BLaER1 (cell line): ENCODE measurements at regions not wholly inside any gene's neighbourhood (a gene's known extent, or its start where the extent isn't known, plus 50 kb on each side); places are given as distances from the start of the nearest gene placed in this dataset.
"Not testable (repeated sequence)": the region's sequence is repeated elsewhere in the genome, so short reads cannot be mapped to it uniquely, and the experiment has no call there.

Experiments used
- H3K27ac ChIP-seq: shearing (Covaris generic); formaldehyde crosslinking; 2 replicates; pipeline ENCODE4 v1.8.1; 2022
- H3K27me3 ChIP-seq: shearing (Covaris generic); formaldehyde crosslinking; 2 replicates; pipeline ENCODE4 v1.8.1; 2022
- H3K36me3 ChIP-seq: shearing (Covaris generic); formaldehyde crosslinking; 2 replicates; pipeline ENCODE4 v1.8.1; 2022
- H3K4me1 ChIP-seq: shearing (Covaris generic); formaldehyde crosslinking; 2 replicates; pipeline ENCODE4 v1.8.1; 2022
- H3K4me2 ChIP-seq: shearing (Covaris generic); formaldehyde crosslinking; 2 replicates; pipeline ENCODE4 v1.8.1; 2022
- H3K4me3 ChIP-seq: shearing (Covaris generic); formaldehyde crosslinking; 2 replicates; pipeline ENCODE4 v1.8.1; 2022
- H3K9ac ChIP-seq: shearing (Covaris generic); formaldehyde crosslinking; 2 replicates; pipeline ENCODE4 v1.8.1; 2022
- H3K9me3 ChIP-seq: shearing (Covaris generic); formaldehyde crosslinking; 2 replicates; pipeline ENCODE4 v1.8.1; 2022
- H4K20me1 ChIP-seq: shearing (Covaris generic); formaldehyde crosslinking; 2 replicates; pipeline ENCODE4 v1.8.1; 2022
- Cebpa-rat ChIP-seq: shearing (Covaris generic); IDR thresholded peaks from 2 replicates; pipeline ENCODE4 v1.8.1; 2022

DNA sequence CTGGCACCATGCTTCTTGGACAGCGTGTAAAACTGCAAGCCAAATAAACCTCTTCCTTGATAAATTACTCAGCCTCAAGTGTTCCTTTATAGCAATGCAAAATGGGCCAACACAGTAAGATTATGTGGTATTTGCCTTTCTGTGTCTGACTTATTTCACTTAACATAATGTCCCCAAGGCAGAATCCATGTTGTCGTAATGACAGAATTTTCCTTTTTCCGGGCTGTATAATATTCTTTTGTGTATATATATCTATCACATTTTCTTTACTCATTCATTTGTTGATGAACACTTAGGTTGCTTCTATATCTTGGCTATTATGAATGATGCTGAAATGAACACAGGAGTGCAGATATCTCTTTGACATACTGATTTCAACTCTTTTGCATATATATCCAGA, 209.1 kb upstream of the PTER start:
- Histone ChIP-seq H4K20me1 (no peaks in the 10 kb centered on the region), H3K4me3 (no peak overlapping the region), H3K27ac (no peak overlapping the region), H3K36me3 (no peaks in the 10 kb centered on the region), H3K9me3 (peaks cover 25% of the 10 kb centered on the region), H3K27me3 (no peaks in the 10 kb centered on the region), H3K9ac (no peak overlapping the region), H3K4me1 (no peaks in the 10 kb centered on the region), H3K4me2 (no peak overlapping the region)
- no peak for TF ChIP-seq Cebpa-rat

GRCh38 chr10:16231176-16231575, 205.6 kb upstream of the PTER start:
- Histone ChIP-seq H3K27ac (no peak overlapping the region), H3K36me3 (no peaks in the 10 kb centered on the region), H3K4me3 (no peak overlapping the region), H3K27me3 (no peaks in the 10 kb centered on the region), H3K9ac (no peak overlapping the region), H3K4me2 (no peak overlapping the region), H4K20me1 (no peaks in the 10 kb centered on the region), H3K4me1 (no peaks in the 10 kb centered on the region), H3K9me3 (peaks cover 11% of the 10 kb centered on the region; the same call in 1 of the 2 replicates)
- TF ChIP-seq Cebpa-rat, result no peak

- no peak for TF ChIP-seq Cebpa-rat
These were observed 204.9 kb upstream of the PTER start for GRCh38 chr10:16231734-16232435.

GRCh38 chr10:16232441-16232840, 204.4 kb upstream of the PTER start:
- no peak overlapping the region for H3K9ac ChIP-seq
- peaks cover 3% of the 10 kb centered on the region; the same call in 1 of the 2 replicates for H3K9me3 ChIP-seq
- H3K27ac ChIP-seq, result no peak overlapping the region
- H3K4me1 ChIP-seq, result no peaks in the 10 kb centered on the region
- no peak overlapping the region for H3K4me3 ChIP-seq
- TF ChIP-seq Cebpa-rat, result no peak
- H3K27me3 ChIP-seq, result no peaks in the 10 kb centered on the region
- no peak overlapping the region for H3K4me2 ChIP-seq
- H4K20me1 ChIP-seq, result no peaks in the 10 kb centered on the region
- no peaks in the 10 kb centered on the region for H3K36me3 ChIP-seq

More at GRCh38 chr10:16231734-16232435, 204.9 kb upstream of the PTER start:
- H3K36me3 ChIP-seq, result no peaks in the 10 kb centered on the region
- no peak overlapping the region for H3K27ac ChIP-seq
- H3K27me3 ChIP-seq, result no peaks in the 10 kb centered on the region
- no peaks in the 10 kb centered on the region for H3K4me1 ChIP-seq
- peaks cover 9% of the 10 kb centered on the region; the same call in 1 of the 2 replicates for H3K9me3 ChIP-seq
- no peak overlapping the region for H3K4me3 ChIP-seq
- H3K4me2 ChIP-seq, result no peak overlapping the region
- no peaks in the 10 kb centered on the region for H4K20me1 ChIP-seq
- no peak overlapping the region for H3K9ac ChIP-seq

DNA sequence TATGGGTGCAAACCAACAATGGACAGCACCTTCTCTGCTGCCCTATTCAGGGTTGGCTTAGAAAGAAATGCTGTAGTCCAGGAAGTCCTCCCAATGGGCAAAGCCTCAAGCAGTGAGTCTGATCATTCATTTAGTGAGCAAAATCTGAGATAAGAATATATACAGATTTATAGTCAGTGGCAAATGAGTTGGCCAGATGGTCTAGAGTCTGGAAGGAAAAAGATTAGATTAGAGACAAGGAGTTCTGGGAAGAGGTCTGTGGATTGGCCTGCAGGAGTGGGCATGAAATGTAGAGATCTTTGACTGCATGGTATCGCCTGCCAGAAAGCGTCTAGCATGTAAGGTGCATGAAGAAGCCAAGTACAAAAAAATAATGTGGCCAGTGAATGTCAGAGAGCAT, 201.9 kb upstream of the PTER start:
- Histone ChIP-seq H3K27me3 (no peaks in the 10 kb centered on the region), H3K4me1 (no peaks in the 10 kb centered on the region), H3K36me3 (no peaks in the 10 kb centered on the region), H4K20me1 (no peaks in the 10 kb centered on the region), H3K4me3 (no peak overlapping the region), H3K9ac (no peak overlapping the region), H3K4me2 (no peak overlapping the region), H3K9me3 (peaks cover 4% of the 10 kb centered on the region), H3K27ac (no peak overlapping the region)
- no peak for TF ChIP-seq Cebpa-rat

DNA sequence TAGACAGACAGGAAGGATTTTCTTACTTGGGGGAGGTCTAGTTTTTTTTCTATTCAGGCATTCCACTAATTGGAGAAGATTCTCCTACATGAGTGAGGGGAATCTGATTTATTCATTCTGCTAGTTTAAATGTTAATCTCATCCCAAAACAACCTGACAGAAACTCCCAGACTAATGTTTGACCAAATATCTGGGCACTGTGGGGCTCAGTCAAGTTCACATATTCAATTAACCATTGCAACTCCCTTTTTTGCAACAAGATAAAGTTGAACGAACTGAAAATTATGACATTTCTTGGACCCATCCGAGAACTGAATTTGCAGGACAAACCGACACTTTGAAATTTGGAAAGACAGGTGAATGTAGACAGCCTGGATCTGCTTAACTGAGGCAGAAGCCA, 194.4 kb upstream of the PTER start:
- no peak overlapping the region for H3K27ac ChIP-seq
- no peaks in the 10 kb centered on the region for H3K36me3 ChIP-seq
- no peaks in the 10 kb centered on the region for H3K4me1 ChIP-seq
- H4K20me1 ChIP-seq, result no peaks in the 10 kb centered on the region
- H3K9me3 ChIP-seq, result peaks cover 7% of the 10 kb centered on the region
- no peak overlapping the region for H3K4me2 ChIP-seq
- no peak overlapping the region for H3K9ac ChIP-seq
- TF ChIP-seq Cebpa-rat, result no peak
- no peaks in the 10 kb centered on the region for H3K27me3 ChIP-seq
- H3K4me3 ChIP-seq, result no peak overlapping the region

DNA sequence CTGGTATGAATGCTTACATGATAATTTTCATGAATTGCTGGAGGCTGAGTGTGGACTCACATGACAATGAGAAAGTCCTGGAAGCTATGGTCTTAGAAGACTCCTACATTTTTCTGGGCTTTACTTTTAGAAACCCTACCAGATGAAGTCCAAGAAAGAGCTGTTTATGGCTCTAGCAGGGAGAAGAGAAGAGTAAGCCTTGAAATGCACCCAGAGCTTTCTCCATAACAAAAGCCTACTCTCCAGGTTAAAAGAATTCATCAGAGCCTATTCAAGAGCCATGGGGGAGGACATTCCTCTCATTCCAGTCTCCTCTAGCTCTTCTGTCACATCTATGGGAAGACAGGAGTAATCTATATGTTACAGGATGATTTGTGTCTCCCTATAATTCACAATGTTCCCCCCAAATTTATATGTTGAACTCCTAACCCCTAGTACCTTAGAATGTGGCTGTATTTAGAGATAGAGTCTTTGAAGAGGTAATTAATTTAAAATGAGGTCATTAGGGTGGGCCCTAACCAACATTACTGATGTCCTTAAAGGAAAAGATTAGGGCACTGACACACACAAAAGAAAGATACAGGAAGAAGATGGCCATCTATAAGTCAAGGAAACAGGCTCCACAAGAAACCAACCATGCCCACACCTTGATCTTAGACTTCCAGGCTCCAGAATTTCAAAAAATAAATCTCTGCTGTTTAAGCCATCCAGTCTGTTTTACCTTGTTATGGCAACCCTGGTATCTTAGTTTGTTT, 193.8 kb upstream of the PTER start:
- no peaks in the 10 kb centered on the region for H3K36me3 ChIP-seq
- no peak for TF ChIP-seq Cebpa-rat
- H4K20me1 ChIP-seq, result no peaks in the 10 kb centered on the region
- H3K27me3 ChIP-seq, result no peaks in the 10 kb centered on the region
- no peak overlapping the region for H3K4me2 ChIP-seq
- no peak overlapping the region for H3K27ac ChIP-seq
- no peak overlapping the region for H3K4me3 ChIP-seq
- H3K9ac ChIP-seq, result no peak overlapping the region
- H3K4me1 ChIP-seq, result no peaks in the 10 kb centered on the region
- peaks cover 7% of the 10 kb centered on the region for H3K9me3 ChIP-seq

GRCh38 chr10:16250136-16250535, 186.7 kb upstream of the PTER start:
- not testable (repeated sequence) for H3K9ac ChIP-seq, H3K36me3 ChIP-seq, H3K4me3 ChIP-seq

GRCh38 chr10:16256336-16256735, 180.5 kb upstream of the PTER start:
- H3K4me3 ChIP-seq, result no peak overlapping the region
- H3K27ac ChIP-seq, result no peak overlapping the region
- no peak for TF ChIP-seq Cebpa-rat
- H3K9ac ChIP-seq, result no peak overlapping the region
- H4K20me1 ChIP-seq, result no peaks in the 10 kb centered on the region
- no peak overlapping the region for H3K4me2 ChIP-seq
- H3K4me1 ChIP-seq, result no peaks in the 10 kb centered on the region
- no peaks in the 10 kb centered on the region for H3K36me3 ChIP-seq
- no peaks in the 10 kb centered on the region for H3K27me3 ChIP-seq
- 0 out of 2 replicates have a peak, but pooled peaks cover 5% of the 10 kb centered on the region for H3K9me3 ChIP-seq

More at GRCh38 chr10:16250136-16250535, 186.7 kb upstream of the PTER start:
- not testable (repeated sequence) for H3K27ac ChIP-seq, H3K4me1 ChIP-seq, H3K9me3 ChIP-seq, H3K4me2 ChIP-seq, H4K20me1 ChIP-seq, H3K27me3 ChIP-seq

DNA sequence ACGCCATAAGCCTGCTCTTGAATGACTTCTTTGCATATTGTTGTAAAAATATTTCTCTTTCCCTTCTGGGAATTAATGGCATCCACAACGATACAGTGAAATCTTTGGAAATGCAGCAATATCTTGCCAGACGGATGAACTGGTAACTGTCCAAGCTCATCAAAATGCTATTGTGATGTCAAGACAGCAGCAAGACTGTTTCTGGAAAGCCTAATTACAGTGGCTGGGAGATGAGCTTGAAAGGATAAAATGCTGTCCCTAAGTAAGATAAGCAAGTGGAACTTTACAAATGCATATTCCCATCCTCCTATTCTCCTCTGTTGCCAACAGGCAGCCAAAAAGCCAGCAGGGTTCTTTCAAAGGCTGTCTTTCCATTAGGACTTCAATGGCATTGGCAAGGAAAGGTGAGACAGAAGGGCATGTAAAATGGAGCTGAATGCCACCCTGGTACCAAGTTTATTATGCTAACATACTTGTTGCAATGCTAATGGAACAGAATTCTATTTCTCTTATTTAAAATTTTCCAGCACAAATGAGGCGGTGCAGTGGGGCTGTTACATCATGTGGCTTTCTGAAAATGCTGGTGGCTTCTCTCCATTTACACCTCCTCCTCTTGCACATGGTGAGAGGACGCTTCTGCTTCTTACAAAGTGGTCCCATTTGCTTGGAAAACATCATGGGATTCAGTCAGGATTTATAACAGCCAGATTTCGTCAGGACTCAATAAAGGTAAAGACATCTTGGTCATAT, 178.3 kb upstream of the PTER start:
- Histone ChIP-seq H3K36me3 (no peaks in the 10 kb centered on the region), H3K4me1 (no peaks in the 10 kb centered on the region), H3K27ac (no peak overlapping the region), H4K20me1 (no peaks in the 10 kb centered on the region), H3K4me2 (no peak overlapping the region), H3K4me3 (no peak overlapping the region), H3K27me3 (no peaks in the 10 kb centered on the region), H3K9me3 (no peaks in the 10 kb centered on the region), H3K9ac (no peak overlapping the region)
- no peak for TF ChIP-seq Cebpa-rat
